ENCODE measurements at regions not wholly inside any gene's neighbourhood (a gene's known extent, or its start where the extent isn't known, plus 50 kb on each side); places are given as distances from the start of the nearest gene placed in this dataset.

- no peaks in the 10 kb centered on the region for H3K9me3 ChIP-seq
- no peak overlapping the region for H3K4me3 ChIP-seq
- intact Hi-C loops (cut with DNase I), result no loop called here
- TF ChIP-seq POLR2AphosphoS5 (IDR thresholded peaks at IDR 0.05), result no peak
- TF ChIP-seq EP300 (IDR thresholded peaks at IDR 0.05), result no peak
- TF ChIP-seq CTCF (IDR thresholded peaks at IDR 0.05), result no peak
- TF ChIP-seq POLR2A (IDR thresholded peaks at IDR 0.05; ENCODE audit: low read depth), result no peak
- DNase-seq (ENCODE audit: extremely low spot score), result no peak
- H3K27ac ChIP-seq (replicated peaks in 1 of 4), result no peak overlapping the region
- no peaks in the 10 kb centered on the region for H3K27me3 ChIP-seq
- peaks cover 5 to 81% (median 44%) of the 10 kb centered on the region in 4 donors for H3K36me3 ChIP-seq
- peaks cover 8 to 18% (median 13%) of the 10 kb centered on the region in 4 donors for H3K4me1 ChIP-seq
- 51% methylated on average over 3 of the region's 3 CpGs for WGBS
These were observed 206.3 kb downstream of the SIPA1L2 start for GRCh38 chr1:232423591-232423990.

GRCh38 chr1:232422898-232423297 lies 207.0 kb downstream of the SIPA1L2 start:
- 93% methylated on average over 8 of the region's 8 CpGs for WGBS
- no peaks in the 10 kb centered on the region for H3K27me3 ChIP-seq
- no peak overlapping the region for H3K27ac ChIP-seq (replicated peaks in 1 of 4)
- H3K9me3 ChIP-seq, result no peaks in the 10 kb centered on the region
- no peak for DNase-seq (ENCODE audit: extremely low spot score)
- peaks cover 5 to 75% (median 46%) of the 10 kb centered on the region in 4 donors for H3K36me3 ChIP-seq
- intact Hi-C loops (cut with DNase I), result no loop called here
- TF ChIP-seq POLR2A (IDR thresholded peaks at IDR 0.05; ENCODE audit: low read depth) (no peak), POLR2AphosphoS5 (IDR thresholded peaks at IDR 0.05) (no peak), CTCF (IDR thresholded peaks at IDR 0.05) (no peak), EP300 (IDR thresholded peaks at IDR 0.05) (no peak)
- peaks cover 8 to 13% (median 10%) of the 10 kb centered on the region in 4 donors for H3K4me1 ChIP-seq
- H3K4me3 ChIP-seq, result no peak overlapping the region

DNA sequence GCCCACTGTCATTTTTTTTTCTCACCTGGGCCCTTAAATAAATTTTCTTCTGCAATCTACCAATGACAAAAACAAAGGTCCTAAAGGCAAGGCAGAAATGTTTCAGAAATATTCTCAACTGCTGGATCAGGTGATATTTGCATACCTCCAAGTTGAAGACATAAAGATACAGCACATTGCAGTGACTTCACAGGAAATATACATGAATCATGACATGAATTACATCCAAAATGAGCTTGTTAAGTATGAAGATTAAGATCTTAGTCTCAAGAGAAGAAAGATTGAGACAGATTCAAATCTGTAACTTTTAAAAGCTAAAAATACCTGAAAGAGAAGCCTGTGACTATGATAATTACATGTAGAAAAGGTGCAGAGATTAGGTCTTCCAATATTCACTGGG lies 207.8 kb downstream of the SIPA1L2 start:
- no peak for DNase-seq (ENCODE audit: extremely low spot score)
- intact Hi-C loops (cut with DNase I), result no loop called here
- Histone ChIP-seq H3K36me3 (peaks cover 9 to 75% (median 46%) of the 10 kb centered on the region in 4 donors), H3K27me3 (no peaks in the 10 kb centered on the region), H3K4me3 (no peak overlapping the region), H3K4me1 (peaks cover 1 to 5% (median 3%) of the 10 kb centered on the region in 4 donors), H3K27ac (replicated peaks in 1 of 4) (no peak overlapping the region), H3K9me3 (no peaks in the 10 kb centered on the region)
- TF ChIP-seq POLR2A (IDR thresholded peaks at IDR 0.05; ENCODE audit: low read depth) (no peak), POLR2AphosphoS5 (IDR thresholded peaks at IDR 0.05) (no peak)

DNA sequence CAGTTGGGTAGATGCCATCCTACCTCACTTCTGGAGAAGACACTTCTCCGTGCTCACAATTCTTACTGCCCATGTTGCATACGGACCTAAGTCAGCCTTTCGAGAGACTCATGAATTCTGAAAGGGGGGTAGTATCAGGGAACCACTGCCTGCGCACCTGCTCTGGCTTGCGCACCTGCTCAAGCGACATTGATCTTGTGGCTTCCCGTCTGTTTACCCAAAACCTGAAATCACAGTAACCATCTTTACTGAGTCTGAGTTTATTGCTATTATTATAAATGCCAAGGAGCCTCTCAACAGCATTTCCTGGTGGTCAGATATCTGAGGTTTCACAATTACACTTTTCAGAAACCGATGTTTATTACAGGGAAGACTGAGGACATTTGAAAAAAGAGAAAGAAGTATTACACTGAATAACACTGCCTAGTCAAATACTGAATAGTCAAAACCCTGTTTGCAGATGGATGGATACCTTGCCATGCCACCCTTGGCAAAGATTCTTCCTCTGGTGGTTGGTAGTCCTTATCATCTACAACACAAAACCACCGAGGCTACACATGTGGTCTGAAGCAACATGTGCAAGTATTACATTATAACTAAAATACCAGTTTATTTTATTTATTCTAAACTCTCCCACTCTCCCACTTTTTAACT lies 208.7 kb downstream of the SIPA1L2 start:
- peaks cover 9 to 74% (median 47%) of the 10 kb centered on the region in 4 donors for H3K36me3 ChIP-seq
- intact Hi-C loops (cut with DNase I), result no loop called here

More for the DNA sequence above, 208.7 kb downstream of the SIPA1L2 start:
- Histone ChIP-seq H3K27me3 (no peaks in the 10 kb centered on the region), H3K27ac (replicated peaks in 1 of 4) (no peak overlapping the region), H3K4me1 (no peaks in the 10 kb centered on the region), H3K4me3 (no peak overlapping the region), H3K9me3 (no peaks in the 10 kb centered on the region)
- no peak for DNase-seq (ENCODE audit: extremely low spot score)
- TF ChIP-seq POLR2A (IDR thresholded peaks at IDR 0.05; ENCODE audit: low read depth) (no peak), EP300 (IDR thresholded peaks at IDR 0.05) (no peak), CTCF (IDR thresholded peaks at IDR 0.05) (no peak), POLR2AphosphoS5 (IDR thresholded peaks at IDR 0.05) (no peak)
- 89% methylated on average over 9 of the region's 9 CpGs for WGBS

Measured in esophagus muscularis mucosa (tissue), 4 donors.